ENCODE measurements at regions not wholly inside any gene's neighbourhood (a gene's known extent, or its start where the extent isn't known, plus 50 kb on each side); places are given as distances from the start of the nearest gene placed in this dataset.

DNA sequence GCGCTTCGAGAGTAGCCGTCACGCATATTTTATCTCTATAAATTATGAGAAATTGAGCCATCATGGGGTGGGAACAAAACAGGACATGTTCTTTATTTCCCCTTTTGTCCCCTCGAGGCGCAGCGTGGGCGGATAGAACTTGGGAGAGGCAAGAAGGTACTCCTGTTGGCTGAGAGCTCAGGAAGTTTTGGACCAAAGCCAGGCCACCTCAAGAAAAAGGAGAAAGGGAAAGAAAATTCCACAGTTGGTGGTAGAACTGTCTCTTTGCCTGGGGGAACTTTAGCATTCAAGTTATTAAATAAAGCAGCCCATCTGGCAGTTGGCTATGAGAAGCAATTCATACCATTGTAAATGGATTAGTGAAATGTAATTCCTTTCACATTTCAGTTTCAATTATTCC lies 76.4 kb upstream of the DSCAM start:
- H3K4me1 ChIP-seq (ENCODE audit: insufficient read depth, low read length, severe bottlenecking) = no peaks in the 10 kb centered on the region
- H3K4me3 ChIP-seq (ENCODE audit: low read depth, low read length, poor library complexity, severe bottlenecking) = no peak overlapping the region
- H3K9me2 ChIP-seq (ENCODE audit: low read depth, low read length) = no peaks in the 10 kb centered on the region
- H3K9ac ChIP-seq (ENCODE audit: low read length) = no peak overlapping the region
- H3K36me3 ChIP-seq (ENCODE audit: insufficient read depth, low read length) = no peaks in the 10 kb centered on the region
- H2AFZ ChIP-seq (ENCODE audit: low read length) = no peak overlapping the region
- no peaks in the 10 kb centered on the region for H3K79me2 ChIP-seq (ENCODE audit: insufficient read depth, low read length)
- H3K9me3 ChIP-seq (ENCODE audit: low read length) = no peaks in the 10 kb centered on the region
- no peak overlapping the region for H3K27ac ChIP-seq (ENCODE audit: low read depth, low read length, poor library complexity, severe bottlenecking)
- H3K4me2 ChIP-seq (ENCODE audit: low read length) = no peak overlapping the region
- H3K27me3 ChIP-seq (ENCODE audit: insufficient read depth, low read length) = no peaks in the 10 kb centered on the region
- H4K20me1 ChIP-seq (ENCODE audit: insufficient read depth, low read length) = no peaks in the 10 kb centered on the region
- H3F3A ChIP-seq (ENCODE audit: insufficient read depth, low read length) = no peaks in the 10 kb centered on the region
- no peak for TF ChIP-seq EZH2 (IDR thresholded peaks at IDR 0.05; ENCODE audit: borderline replicate concordance, low read length)
- TF ChIP-seq, protein P1, sequence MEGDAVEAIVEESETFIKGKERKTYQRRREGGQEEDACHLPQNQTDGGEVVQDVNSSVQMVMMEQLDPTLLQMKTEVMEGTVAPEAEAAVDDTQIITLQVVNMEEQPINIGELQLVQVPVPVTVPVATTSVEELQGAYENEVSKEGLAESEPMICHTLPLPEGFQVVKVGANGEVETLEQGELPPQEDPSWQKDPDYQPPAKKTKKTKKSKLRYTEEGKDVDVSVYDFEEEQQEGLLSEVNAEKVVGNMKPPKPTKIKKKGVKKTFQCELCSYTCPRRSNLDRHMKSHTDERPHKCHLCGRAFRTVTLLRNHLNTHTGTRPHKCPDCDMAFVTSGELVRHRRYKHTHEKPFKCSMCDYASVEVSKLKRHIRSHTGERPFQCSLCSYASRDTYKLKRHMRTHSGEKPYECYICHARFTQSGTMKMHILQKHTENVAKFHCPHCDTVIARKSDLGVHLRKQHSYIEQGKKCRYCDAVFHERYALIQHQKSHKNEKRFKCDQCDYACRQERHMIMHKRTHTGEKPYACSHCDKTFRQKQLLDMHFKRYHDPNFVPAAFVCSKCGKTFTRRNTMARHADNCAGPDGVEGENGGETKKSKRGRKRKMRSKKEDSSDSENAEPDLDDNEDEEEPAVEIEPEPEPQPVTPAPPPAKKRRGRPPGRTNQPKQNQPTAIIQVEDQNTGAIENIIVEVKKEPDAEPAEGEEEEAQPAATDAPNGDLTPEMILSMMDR (IDR thresholded peaks at IDR 0.05; ENCODE audit: low read length) = no peak

DNA sequence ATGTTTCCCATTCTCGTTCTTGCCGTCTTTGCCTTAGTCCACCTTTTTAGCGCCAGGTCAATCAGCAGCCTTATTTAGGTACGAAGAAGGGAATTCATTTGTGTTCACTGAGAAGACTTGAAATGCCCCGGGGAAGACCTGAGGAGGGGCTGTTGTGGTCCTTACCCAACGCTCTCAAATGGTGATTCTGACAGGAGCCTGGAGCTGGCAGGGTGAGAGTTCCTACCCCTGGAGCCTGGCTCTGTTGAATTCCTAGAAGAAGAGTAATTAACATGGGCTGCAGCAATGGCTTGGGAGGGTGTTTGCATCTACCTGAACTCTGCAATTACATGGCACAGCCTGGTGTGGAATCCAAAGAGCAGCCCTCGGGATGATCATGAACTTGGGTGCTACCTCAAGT lies 76.9 kb upstream of the DSCAM start:
- Histone ChIP-seq H3K4me3 (ENCODE audit: low read depth, low read length, poor library complexity, severe bottlenecking) (no peak overlapping the region), H3K4me1 (ENCODE audit: insufficient read depth, low read length, severe bottlenecking) (no peaks in the 10 kb centered on the region), H3K27me3 (ENCODE audit: insufficient read depth, low read length) (no peaks in the 10 kb centered on the region), H3K9me3 (ENCODE audit: low read length) (no peaks in the 10 kb centered on the region), H2AFZ (ENCODE audit: low read length) (no peak overlapping the region), H3K79me2 (ENCODE audit: insufficient read depth, low read length) (no peaks in the 10 kb centered on the region), H3K36me3 (ENCODE audit: insufficient read depth, low read length) (no peaks in the 10 kb centered on the region), H3K27ac (ENCODE audit: low read depth, low read length, poor library complexity, severe bottlenecking) (no peak overlapping the region), H3K9me2 (ENCODE audit: low read depth, low read length) (no peaks in the 10 kb centered on the region), H4K20me1 (ENCODE audit: insufficient read depth, low read length) (no peaks in the 10 kb centered on the region), H3K9ac (ENCODE audit: low read length) (no peak overlapping the region), H3K4me2 (ENCODE audit: low read length) (no peak overlapping the region), H3F3A (ENCODE audit: insufficient read depth, low read length) (no peaks in the 10 kb centered on the region)
- no peak for TF ChIP-seq EZH2 (IDR thresholded peaks at IDR 0.05; ENCODE audit: borderline replicate concordance, low read length)
- TF ChIP-seq, protein P1 (IDR thresholded peaks at IDR 0.05; ENCODE audit: low read length) = no peak

DNA sequence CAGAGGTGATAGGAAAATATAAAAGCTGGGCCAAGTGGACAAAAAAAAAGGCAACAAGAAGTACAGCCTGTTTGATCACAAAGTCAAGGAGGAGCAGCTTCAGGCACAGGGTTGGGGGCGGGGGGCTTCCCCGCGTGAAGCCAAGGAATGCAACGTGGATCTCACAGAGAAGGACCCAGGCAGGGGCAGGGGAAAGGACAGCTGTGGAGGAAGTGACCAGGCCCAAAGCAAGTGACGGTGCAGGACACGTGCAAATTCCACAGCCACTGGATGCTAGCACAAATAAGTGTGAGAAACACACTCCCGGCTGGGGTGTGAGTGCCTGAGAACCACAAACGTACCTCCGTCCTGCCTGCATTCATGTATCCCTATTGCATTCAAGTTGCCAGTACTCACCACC lies 77.7 kb upstream of the DSCAM start:
- Histone ChIP-seq H3K9me2 (ENCODE audit: low read depth, low read length) (no peaks in the 10 kb centered on the region), H2AFZ (ENCODE audit: low read length) (no peak overlapping the region), H3K9me3 (ENCODE audit: low read length) (no peaks in the 10 kb centered on the region), H4K20me1 (ENCODE audit: insufficient read depth, low read length) (no peaks in the 10 kb centered on the region), H3F3A (ENCODE audit: insufficient read depth, low read length) (no peaks in the 10 kb centered on the region), H3K4me2 (ENCODE audit: low read length) (no peak overlapping the region), H3K4me1 (ENCODE audit: insufficient read depth, low read length, severe bottlenecking) (no peaks in the 10 kb centered on the region), H3K36me3 (ENCODE audit: insufficient read depth, low read length) (no peaks in the 10 kb centered on the region), H3K9ac (ENCODE audit: low read length) (no peak overlapping the region), H3K79me2 (ENCODE audit: insufficient read depth, low read length) (no peaks in the 10 kb centered on the region), H3K27me3 (ENCODE audit: insufficient read depth, low read length) (no peaks in the 10 kb centered on the region), H3K4me3 (ENCODE audit: low read depth, low read length, poor library complexity, severe bottlenecking) (no peak overlapping the region), H3K27ac (ENCODE audit: low read depth, low read length, poor library complexity, severe bottlenecking) (no peak overlapping the region)
- TF ChIP-seq, protein P1 (IDR thresholded peaks at IDR 0.05; ENCODE audit: low read length) = no peak
- TF ChIP-seq EZH2 (IDR thresholded peaks at IDR 0.05; ENCODE audit: borderline replicate concordance, low read length) = no peak
